ENCODE measurements at regions not wholly inside any gene's neighbourhood (a gene's known extent, or its start where the extent isn't known, plus 50 kb on each side); places are given as distances from the start of the nearest gene placed in this dataset.

DNA sequence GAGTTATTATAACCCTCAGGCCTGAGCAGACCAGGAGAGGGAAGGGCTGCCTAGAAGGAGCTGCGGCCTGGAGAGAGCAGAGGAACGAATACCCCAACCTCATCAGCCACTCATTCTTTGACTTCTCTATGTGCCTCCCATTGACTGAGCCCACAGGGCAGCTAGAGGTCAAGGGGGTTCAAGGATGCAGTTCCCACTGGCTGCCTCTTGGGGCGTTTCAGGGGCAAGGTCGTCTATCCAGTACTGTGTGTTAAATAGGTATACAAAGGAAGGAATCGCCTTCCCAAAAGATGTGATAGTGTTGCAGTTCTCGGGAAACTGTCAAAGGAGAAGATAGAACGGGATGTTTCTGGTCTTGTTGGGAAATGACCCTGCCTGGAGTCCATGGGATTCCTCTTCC is 250.6 kb downstream of the PRDM2 start:
- H3K79me2 ChIP-seq (ENCODE audit: insufficient read depth, low read length), result no peaks in the 10 kb centered on the region

DNA sequence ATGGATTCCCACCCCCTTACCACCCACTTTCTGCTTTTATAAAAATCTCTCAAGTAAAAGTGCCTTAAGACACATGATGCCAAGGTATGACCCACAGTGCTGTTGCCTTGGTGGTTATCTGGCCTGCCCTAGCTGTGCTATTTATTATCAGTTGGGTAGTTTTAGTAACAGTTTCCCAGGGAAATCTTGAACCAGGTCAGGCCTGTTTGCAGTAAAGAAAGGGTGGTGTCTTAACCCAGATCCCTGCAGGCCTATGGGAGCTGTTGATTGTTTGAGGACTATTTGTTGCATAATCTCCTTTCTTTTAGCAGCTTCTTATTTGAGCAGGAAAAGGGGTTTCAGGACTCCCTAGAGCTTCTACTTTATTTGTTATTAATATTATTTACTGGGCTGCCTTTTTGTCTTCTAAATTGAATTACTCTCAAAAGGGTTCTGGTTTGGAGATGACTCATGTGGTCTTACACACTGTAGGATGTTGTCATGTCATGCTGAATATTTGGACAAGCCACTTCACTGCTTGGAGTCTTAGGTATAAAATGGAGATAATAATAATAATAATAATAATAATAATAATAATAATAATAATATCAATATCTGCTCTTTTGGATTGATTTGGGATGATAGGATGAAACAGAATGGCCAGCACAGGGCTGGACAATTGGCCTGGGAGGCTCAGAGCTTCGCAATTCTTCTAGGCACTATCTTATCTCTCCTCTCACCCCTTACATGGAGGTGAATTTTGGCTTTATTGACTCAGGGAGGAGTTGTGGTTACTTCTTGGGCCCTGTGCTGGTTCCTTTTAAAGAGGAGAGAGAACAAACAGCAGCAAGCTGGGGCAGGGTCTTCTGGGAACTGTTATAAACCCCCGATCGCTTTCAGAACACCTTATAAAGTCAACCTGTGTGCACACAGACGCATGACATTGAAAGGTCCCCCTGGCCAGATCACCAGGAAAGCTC is 252.1 kb downstream of the PRDM2 start:
- H3K4me3 ChIP-seq (ENCODE audit: insufficient read depth, low read length, poor library complexity, severe bottlenecking), result no peak overlapping the region
- TF ChIP-seq EZH2phosphoT487 (conservative IDR thresholded peaks at IDR 0.05; ENCODE audit: low read length), result no peak
- TF ChIP-seq, protein P1, sequence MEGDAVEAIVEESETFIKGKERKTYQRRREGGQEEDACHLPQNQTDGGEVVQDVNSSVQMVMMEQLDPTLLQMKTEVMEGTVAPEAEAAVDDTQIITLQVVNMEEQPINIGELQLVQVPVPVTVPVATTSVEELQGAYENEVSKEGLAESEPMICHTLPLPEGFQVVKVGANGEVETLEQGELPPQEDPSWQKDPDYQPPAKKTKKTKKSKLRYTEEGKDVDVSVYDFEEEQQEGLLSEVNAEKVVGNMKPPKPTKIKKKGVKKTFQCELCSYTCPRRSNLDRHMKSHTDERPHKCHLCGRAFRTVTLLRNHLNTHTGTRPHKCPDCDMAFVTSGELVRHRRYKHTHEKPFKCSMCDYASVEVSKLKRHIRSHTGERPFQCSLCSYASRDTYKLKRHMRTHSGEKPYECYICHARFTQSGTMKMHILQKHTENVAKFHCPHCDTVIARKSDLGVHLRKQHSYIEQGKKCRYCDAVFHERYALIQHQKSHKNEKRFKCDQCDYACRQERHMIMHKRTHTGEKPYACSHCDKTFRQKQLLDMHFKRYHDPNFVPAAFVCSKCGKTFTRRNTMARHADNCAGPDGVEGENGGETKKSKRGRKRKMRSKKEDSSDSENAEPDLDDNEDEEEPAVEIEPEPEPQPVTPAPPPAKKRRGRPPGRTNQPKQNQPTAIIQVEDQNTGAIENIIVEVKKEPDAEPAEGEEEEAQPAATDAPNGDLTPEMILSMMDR (IDR thresholded peaks at IDR 0.05; ENCODE audit: insufficient read depth, low read length, poor library complexity, severe bottlenecking), result no peak
- no peaks in the 10 kb centered on the region for H4K20me1 ChIP-seq (ENCODE audit: low read depth, low read length)
- no peak overlapping the region for H3K27ac ChIP-seq (ENCODE audit: low read depth, low read length)
- H2AFZ ChIP-seq (ENCODE audit: low read depth, low read length, severe bottlenecking), result no peak overlapping the region
- H3K36me3 ChIP-seq (ENCODE audit: low read length), result no peaks in the 10 kb centered on the region
- H3F3A ChIP-seq (ENCODE audit: insufficient read depth), result no peaks in the 10 kb centered on the region
- no peaks in the 10 kb centered on the region for H3K9me2 ChIP-seq (replicated peaks; ENCODE audit: insufficient read depth, low read length)
- H3K4me2 ChIP-seq (ENCODE audit: low read depth, low read length, poor library complexity, severe bottlenecking), result no peak overlapping the region
- no peaks in the 10 kb centered on the region for H3K27me3 ChIP-seq (ENCODE audit: low read length)
- no peaks in the 10 kb centered on the region for H3K79me2 ChIP-seq (ENCODE audit: insufficient read depth, low read length)
- no peaks in the 10 kb centered on the region for H3K9me3 ChIP-seq (ENCODE audit: insufficient read depth, low read length)
- H3K9ac ChIP-seq (ENCODE audit: low read length), result no peak overlapping the region

More for the DNA sequence above, 250.6 kb downstream of the PRDM2 start:
- Histone ChIP-seq H3K4me3 (ENCODE audit: insufficient read depth, low read length, poor library complexity, severe bottlenecking) (no peak overlapping the region), H3K27ac (ENCODE audit: low read depth, low read length) (no peak overlapping the region), H3K27me3 (ENCODE audit: low read length) (no peaks in the 10 kb centered on the region), H3K9me3 (ENCODE audit: insufficient read depth, low read length) (no peaks in the 10 kb centered on the region), H3F3A (ENCODE audit: insufficient read depth) (no peaks in the 10 kb centered on the region), H4K20me1 (ENCODE audit: low read depth, low read length) (no peaks in the 10 kb centered on the region), H3K4me2 (ENCODE audit: low read depth, low read length, poor library complexity, severe bottlenecking) (no peak overlapping the region), H3K9me2 (replicated peaks; ENCODE audit: insufficient read depth, low read length) (no peaks in the 10 kb centered on the region), H3K36me3 (ENCODE audit: low read length) (no peaks in the 10 kb centered on the region), H2AFZ (ENCODE audit: low read depth, low read length, severe bottlenecking) (no peak overlapping the region), H3K9ac (ENCODE audit: low read length) (no peak overlapping the region)
- TF ChIP-seq EZH2phosphoT487 (conservative IDR thresholded peaks at IDR 0.05; ENCODE audit: low read length), result no peak
- TF ChIP-seq, protein P1 (IDR thresholded peaks at IDR 0.05; ENCODE audit: insufficient read depth, low read length, poor library complexity, severe bottlenecking), result no peak

DNA sequence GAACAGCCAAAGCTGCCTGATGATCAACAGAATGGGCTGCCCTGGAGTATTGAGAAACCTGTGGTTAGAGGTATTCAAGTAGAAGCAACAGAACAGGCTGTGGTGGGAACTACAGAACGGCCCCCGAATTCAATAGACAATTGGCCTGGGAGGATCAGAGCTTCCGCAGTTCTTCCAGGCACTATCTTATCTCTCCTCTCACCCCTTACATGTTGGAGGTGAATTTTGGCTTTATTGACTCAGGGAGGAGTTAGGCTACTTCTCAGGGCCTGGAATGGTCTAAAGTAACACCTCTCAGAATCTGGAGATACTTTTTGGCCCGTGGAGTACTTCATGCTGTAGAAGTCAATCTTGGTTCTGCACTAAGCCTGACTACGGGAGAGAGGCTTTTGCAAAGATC is 253.0 kb downstream of the PRDM2 start:
- Histone ChIP-seq H3K27ac (ENCODE audit: low read depth, low read length) (no peak overlapping the region), H3K9me2 (replicated peaks; ENCODE audit: insufficient read depth, low read length) (no peaks in the 10 kb centered on the region), H4K20me1 (ENCODE audit: low read depth, low read length) (no peaks in the 10 kb centered on the region), H3K9me3 (ENCODE audit: insufficient read depth, low read length) (no peaks in the 10 kb centered on the region), H3F3A (ENCODE audit: insufficient read depth) (no peaks in the 10 kb centered on the region), H3K27me3 (ENCODE audit: low read length) (no peaks in the 10 kb centered on the region), H3K36me3 (ENCODE audit: low read length) (no peaks in the 10 kb centered on the region), H3K79me2 (ENCODE audit: insufficient read depth, low read length) (no peaks in the 10 kb centered on the region), H2AFZ (ENCODE audit: low read depth, low read length, severe bottlenecking) (no peak overlapping the region), H3K4me2 (ENCODE audit: low read depth, low read length, poor library complexity, severe bottlenecking) (no peak overlapping the region), H3K9ac (ENCODE audit: low read length) (no peak overlapping the region), H3K4me3 (ENCODE audit: insufficient read depth, low read length, poor library complexity, severe bottlenecking) (no peak overlapping the region)
- TF ChIP-seq, protein P1 (IDR thresholded peaks at IDR 0.05; ENCODE audit: insufficient read depth, low read length, poor library complexity, severe bottlenecking), result no peak
- no peak for TF ChIP-seq EZH2phosphoT487 (conservative IDR thresholded peaks at IDR 0.05; ENCODE audit: low read length)

Measured in SU-DHL-6 (cell line).